ENCODE measurements at regions not wholly inside any gene's neighbourhood (a gene's known extent, or its start where the extent isn't known, plus 50 kb on each side); places are given as distances from the start of the nearest gene placed in this dataset.

DNA sequence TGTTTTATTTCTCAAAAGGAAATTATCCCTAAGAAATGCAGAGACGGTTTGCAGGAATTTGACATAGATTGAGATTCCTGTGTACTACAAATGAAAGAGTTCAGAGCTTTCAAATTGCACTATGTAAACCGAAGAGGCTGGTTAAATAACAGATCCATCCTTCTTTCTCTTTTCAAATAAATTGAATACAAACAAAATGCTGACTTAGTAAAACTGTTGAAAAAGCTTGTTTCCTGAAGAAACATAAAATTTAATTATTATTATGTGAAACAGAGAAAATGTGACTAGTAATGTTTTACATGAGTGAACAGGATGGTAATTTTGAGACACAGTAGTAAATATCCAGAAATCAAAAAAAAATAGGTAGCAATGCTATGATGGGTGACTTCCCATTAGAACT lies 441.2 kb downstream of the LRRIQ3 start:
- TF ChIP-seq, protein P1, sequence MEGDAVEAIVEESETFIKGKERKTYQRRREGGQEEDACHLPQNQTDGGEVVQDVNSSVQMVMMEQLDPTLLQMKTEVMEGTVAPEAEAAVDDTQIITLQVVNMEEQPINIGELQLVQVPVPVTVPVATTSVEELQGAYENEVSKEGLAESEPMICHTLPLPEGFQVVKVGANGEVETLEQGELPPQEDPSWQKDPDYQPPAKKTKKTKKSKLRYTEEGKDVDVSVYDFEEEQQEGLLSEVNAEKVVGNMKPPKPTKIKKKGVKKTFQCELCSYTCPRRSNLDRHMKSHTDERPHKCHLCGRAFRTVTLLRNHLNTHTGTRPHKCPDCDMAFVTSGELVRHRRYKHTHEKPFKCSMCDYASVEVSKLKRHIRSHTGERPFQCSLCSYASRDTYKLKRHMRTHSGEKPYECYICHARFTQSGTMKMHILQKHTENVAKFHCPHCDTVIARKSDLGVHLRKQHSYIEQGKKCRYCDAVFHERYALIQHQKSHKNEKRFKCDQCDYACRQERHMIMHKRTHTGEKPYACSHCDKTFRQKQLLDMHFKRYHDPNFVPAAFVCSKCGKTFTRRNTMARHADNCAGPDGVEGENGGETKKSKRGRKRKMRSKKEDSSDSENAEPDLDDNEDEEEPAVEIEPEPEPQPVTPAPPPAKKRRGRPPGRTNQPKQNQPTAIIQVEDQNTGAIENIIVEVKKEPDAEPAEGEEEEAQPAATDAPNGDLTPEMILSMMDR (IDR thresholded peaks at IDR 0.05) = no peak
- TF ChIP-seq POLR2A (IDR thresholded peaks at IDR 0.05) = no peak

Data from heart left ventricle (tissue), 13 donors.